Testis (tissue), 2 donors: ENCODE measurements at regions not wholly inside any gene's neighbourhood (a gene's known extent, or its start where the extent isn't known, plus 50 kb on each side); places are given as distances from the start of the nearest gene placed in this dataset.

Source experiments
- POLR2A ChIP-seq: fragments of 450-650 bp; IDR thresholded peaks from one replicate; pipeline ENCODE4 v1.6.1; 2017; ENCODE audit warnings: antibody characterized with exemption, mild to moderate bottlenecking, moderate library complexity
- TF ChIP-seq, protein P1 (sequence below), 3 experiments: fragments of 450-650 bp in 2 of 3; fragments of 200-600 bp in 1 of 3; sonication (generic) in 1 of 3; IDR thresholded peaks; one replicate each; pipeline ENCODE4 v1.5.1; 2016 to 2019; ENCODE audit warnings: antibody characterized with exemption in 3 of 3, mild to moderate bottlenecking in 2 of 3, moderate library complexity in 1 of 3

DNA sequence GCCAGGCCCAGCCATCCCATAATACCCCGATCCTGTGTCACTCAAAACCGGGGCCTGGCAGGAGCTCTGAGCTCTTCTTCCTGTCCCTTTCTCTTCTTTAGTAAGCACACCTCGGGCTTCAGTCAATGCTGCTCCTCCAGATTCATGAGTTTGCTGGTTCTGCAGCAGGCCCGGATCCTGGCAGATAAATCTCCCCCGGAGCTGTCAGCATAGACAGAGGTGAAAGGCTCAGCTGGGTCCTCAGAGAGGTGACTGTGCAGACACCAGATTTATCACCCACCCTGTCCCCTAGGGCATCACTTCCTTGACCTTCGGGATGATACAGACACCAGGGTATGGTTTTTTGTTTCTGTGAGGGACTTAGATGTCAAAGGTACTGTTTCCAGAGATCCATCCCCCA lies 242.5 kb upstream of the N4BP1 start:
- TF ChIP-seq, protein P1, sequence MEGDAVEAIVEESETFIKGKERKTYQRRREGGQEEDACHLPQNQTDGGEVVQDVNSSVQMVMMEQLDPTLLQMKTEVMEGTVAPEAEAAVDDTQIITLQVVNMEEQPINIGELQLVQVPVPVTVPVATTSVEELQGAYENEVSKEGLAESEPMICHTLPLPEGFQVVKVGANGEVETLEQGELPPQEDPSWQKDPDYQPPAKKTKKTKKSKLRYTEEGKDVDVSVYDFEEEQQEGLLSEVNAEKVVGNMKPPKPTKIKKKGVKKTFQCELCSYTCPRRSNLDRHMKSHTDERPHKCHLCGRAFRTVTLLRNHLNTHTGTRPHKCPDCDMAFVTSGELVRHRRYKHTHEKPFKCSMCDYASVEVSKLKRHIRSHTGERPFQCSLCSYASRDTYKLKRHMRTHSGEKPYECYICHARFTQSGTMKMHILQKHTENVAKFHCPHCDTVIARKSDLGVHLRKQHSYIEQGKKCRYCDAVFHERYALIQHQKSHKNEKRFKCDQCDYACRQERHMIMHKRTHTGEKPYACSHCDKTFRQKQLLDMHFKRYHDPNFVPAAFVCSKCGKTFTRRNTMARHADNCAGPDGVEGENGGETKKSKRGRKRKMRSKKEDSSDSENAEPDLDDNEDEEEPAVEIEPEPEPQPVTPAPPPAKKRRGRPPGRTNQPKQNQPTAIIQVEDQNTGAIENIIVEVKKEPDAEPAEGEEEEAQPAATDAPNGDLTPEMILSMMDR (IDR thresholded peaks at IDR 0.05) = no peak
- TF ChIP-seq POLR2A = no peak
